B cell (primary cell): ENCODE measurements at regions not wholly inside any gene's neighbourhood (a gene's known extent, or its start where the extent isn't known, plus 50 kb on each side); places are given as distances from the start of the nearest gene placed in this dataset.

ENCODE experiments used
- EZH2 ChIP-seq: IDR thresholded peaks from 2 replicates; pipeline ENCODE4 v1.6.1; 2012; ENCODE audit warnings: borderline replicate concordance, low read depth, mild to moderate bottlenecking, moderate library complexity, low read length; ENCODE audit not compliant: insufficient read depth, poor library complexity, severe bottlenecking
- TF ChIP-seq, protein P1 (sequence below): fragments of 200-600 bp; IDR thresholded peaks from one replicate; pipeline ENCODE4 v1.8.0; 2022; ENCODE audit warnings: antibody characterized with exemption, mild to moderate bottlenecking

DNA sequence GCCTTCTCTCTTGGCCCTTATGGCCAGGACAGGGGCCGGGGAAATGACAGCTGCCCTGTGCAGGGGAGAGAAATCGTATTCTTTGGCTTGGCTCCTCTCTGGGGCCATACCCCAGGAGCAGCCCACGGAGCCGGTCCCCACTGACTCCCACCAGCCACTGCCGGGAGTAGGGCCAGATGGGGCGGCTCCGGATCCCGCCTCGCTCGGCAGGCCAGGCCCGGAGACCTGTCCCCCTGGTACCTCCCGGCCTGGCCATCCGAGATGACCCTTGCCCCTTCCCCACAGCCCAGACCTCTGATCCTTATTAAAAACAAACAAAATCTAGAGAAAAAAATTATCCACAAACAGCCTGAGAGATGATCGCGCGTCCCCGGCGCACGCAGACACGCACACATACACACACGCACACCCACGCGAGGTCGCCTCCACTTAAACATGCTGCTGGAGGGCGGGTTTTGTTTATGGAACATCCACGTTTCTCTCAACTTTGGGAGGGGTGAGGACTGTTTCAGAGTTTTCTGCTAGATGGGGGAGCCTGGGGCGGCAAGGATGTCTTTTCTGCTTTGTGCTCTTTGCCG, 59.1 kb downstream of the IGLL1 start:
- TF ChIP-seq, protein P1, sequence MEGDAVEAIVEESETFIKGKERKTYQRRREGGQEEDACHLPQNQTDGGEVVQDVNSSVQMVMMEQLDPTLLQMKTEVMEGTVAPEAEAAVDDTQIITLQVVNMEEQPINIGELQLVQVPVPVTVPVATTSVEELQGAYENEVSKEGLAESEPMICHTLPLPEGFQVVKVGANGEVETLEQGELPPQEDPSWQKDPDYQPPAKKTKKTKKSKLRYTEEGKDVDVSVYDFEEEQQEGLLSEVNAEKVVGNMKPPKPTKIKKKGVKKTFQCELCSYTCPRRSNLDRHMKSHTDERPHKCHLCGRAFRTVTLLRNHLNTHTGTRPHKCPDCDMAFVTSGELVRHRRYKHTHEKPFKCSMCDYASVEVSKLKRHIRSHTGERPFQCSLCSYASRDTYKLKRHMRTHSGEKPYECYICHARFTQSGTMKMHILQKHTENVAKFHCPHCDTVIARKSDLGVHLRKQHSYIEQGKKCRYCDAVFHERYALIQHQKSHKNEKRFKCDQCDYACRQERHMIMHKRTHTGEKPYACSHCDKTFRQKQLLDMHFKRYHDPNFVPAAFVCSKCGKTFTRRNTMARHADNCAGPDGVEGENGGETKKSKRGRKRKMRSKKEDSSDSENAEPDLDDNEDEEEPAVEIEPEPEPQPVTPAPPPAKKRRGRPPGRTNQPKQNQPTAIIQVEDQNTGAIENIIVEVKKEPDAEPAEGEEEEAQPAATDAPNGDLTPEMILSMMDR = no peak
- no peak for TF ChIP-seq EZH2
